Neural cell (in vitro differentiated cells): ENCODE measurements at regions not wholly inside any gene's neighbourhood (a gene's known extent, or its start where the extent isn't known, plus 50 kb on each side); places are given as distances from the start of the nearest gene placed in this dataset.

ENCODE experiments used
- CTCF ChIP-seq: fragments of 450-650 bp; IDR thresholded peaks from 2 replicates; pipeline ENCODE4 v1.5.1; 2014; ENCODE audit warnings: antibody characterized with exemption, mild to moderate bottlenecking, moderate library complexity; ENCODE audit not compliant: poor library complexity, severe bottlenecking
- EP300 ChIP-seq: fragments of 450-650 bp; conservative IDR thresholded peaks from 2 replicates; pipeline ENCODE4 v1.6.1; 2014; ENCODE audit warnings: antibody characterized with exemption, mild to moderate bottlenecking, moderate library complexity; ENCODE audit not compliant: poor library complexity, severe bottlenecking
- EZH2 ChIP-seq: fragments of 200-600, 300-800 bp; shearing (Covaris generic), sonication (generic); IDR thresholded peaks from 2 replicates; pipeline ENCODE4 v1.6.1; 2014; ENCODE audit warnings: antibody characterized with exemption, low read length, borderline replicate concordance, mild to moderate bottlenecking; ENCODE audit not compliant: insufficient read depth, poor library complexity, severe bottlenecking
- MXI1 ChIP-seq: fragments of 450-650 bp; conservative IDR thresholded peaks from 2 replicates; pipeline ENCODE4 v1.6.1; 2014; ENCODE audit warnings: antibody characterized with exemption, mild to moderate bottlenecking; ENCODE audit not compliant: poor library complexity, severe bottlenecking
- POLR2AphosphoS5 ChIP-seq: IDR thresholded peaks from 2 replicates; pipeline ENCODE4 v1.6.1; 2012
- RAD21 ChIP-seq: fragments of 450-650 bp; conservative IDR thresholded peaks from 2 replicates; pipeline ENCODE4 v1.6.1; 2014; ENCODE audit warnings: antibody characterized with exemption, mild to moderate bottlenecking, moderate library complexity
- SMC3 ChIP-seq: fragments of 450-650 bp; conservative IDR thresholded peaks from 2 replicates; pipeline ENCODE4 v1.6.1; 2014; ENCODE audit warnings: antibody characterized with exemption, mild to moderate bottlenecking, moderate library complexity; ENCODE audit not compliant: poor library complexity
- TAF1 ChIP-seq: IDR thresholded peaks from 2 replicates; pipeline ENCODE4 v1.6.1; 2012; ENCODE audit warnings: low read depth
- TF ChIP-seq, protein P1 (sequence below): IDR thresholded peaks from 2 replicates; pipeline ENCODE4 v1.6.1; 2012; ENCODE audit warnings: borderline replicate concordance

GRCh38 chr4:126180642-126181041 lies 865.9 kb downstream of the FAT4 start:
- TF ChIP-seq CTCF (no peak), RAD21 (no peak), POLR2AphosphoS5 (no peak), MXI1 (no peak), TAF1 (no peak), EZH2 (no peak), SMC3 (no peak), EP300 (no peak)
- TF ChIP-seq, protein P1, sequence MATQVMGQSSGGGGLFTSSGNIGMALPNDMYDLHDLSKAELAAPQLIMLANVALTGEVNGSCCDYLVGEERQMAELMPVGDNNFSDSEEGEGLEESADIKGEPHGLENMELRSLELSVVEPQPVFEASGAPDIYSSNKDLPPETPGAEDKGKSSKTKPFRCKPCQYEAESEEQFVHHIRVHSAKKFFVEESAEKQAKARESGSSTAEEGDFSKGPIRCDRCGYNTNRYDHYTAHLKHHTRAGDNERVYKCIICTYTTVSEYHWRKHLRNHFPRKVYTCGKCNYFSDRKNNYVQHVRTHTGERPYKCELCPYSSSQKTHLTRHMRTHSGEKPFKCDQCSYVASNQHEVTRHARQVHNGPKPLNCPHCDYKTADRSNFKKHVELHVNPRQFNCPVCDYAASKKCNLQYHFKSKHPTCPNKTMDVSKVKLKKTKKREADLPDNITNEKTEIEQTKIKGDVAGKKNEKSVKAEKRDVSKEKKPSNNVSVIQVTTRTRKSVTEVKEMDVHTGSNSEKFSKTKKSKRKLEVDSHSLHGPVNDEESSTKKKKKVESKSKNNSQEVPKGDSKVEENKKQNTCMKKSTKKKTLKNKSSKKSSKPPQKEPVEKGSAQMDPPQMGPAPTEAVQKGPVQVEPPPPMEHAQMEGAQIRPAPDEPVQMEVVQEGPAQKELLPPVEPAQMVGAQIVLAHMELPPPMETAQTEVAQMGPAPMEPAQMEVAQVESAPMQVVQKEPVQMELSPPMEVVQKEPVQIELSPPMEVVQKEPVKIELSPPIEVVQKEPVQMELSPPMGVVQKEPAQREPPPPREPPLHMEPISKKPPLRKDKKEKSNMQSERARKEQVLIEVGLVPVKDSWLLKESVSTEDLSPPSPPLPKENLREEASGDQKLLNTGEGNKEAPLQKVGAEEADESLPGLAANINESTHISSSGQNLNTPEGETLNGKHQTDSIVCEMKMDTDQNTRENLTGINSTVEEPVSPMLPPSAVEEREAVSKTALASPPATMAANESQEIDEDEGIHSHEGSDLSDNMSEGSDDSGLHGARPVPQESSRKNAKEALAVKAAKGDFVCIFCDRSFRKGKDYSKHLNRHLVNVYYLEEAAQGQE: no peak
